HCT116 (cell line): ENCODE measurements at regions not wholly inside any gene's neighbourhood (a gene's known extent, or its start where the extent isn't known, plus 50 kb on each side); places are given as distances from the start of the nearest gene placed in this dataset.

ENCODE experiments used
- ATAC-seq: fragments of 200-7000 bp; cut with Tn5 transposase; 2 replicates; pipeline ENCODE4 v1.9.1; 2020; ENCODE audit warnings: mild to moderate bottlenecking, moderate library complexity
- BruUV-seq: library from RNA; stranded (reverse); fragments of 400-500 nt; replicated peaks from 2 replicates; lab custom pipeline; 2021; lab: Mats Ljungman, UMichigan
- CTCF ChIA-PET: fragments of 300-600 bp; sonication (Branson Sonifier 250); formaldehyde crosslinking; loops from one replicate; lab custom pipeline; 2021; ENCODE audit warnings: antibody characterized with exemption; lab: Charles Lee
- POLR2A ChIA-PET: fragments of 300-600, 350-600 bp; sonication (Branson Sonifier 250); formaldehyde crosslinking; loops from one replicate; lab custom pipeline; 2021; ENCODE audit warnings: antibody characterized with exemption; lab: Charles Lee
- RAD21 ChIA-PET, 2 experiments: fragments of 300-600 bp; sonication (Branson Sonifier 250); formaldehyde crosslinking; loops; one replicate each; lab custom pipeline; 2023; ENCODE audit warnings: low total read pairs in 2 of 2; ENCODE audit not compliant: uncharacterized antibody in 2 of 2, unreplicated experiment in 2 of 2, low non-redundant PET in 1 of 2; lab: Charles Lee
- DNase-seq: peaks from one replicate; pipeline ENCODE4 v3.0.0-alpha.2; 2010; ENCODE audit warnings: low read depth, low spot score
- H2AFZ ChIP-seq: fragments of 200-600 bp; shearing (Covaris generic), sonication (generic); 2 replicates; pipeline ENCODE4 v1.6.1; 2017; ENCODE audit warnings: low read depth, mixed run types, mixed read lengths, antibody characterized with exemption, low read length; ENCODE audit not compliant: poor library complexity, severe bottlenecking
- H3K27ac ChIP-seq: 2 replicates; pipeline ENCODE4 v1.5.1; 2012; ENCODE audit warnings: low read depth, low read length
- H3K27me3 ChIP-seq: fragments of 200-600 bp; sonication (generic); 2 replicates; pipeline ENCODE4 v1.6.1; 2016; ENCODE audit warnings: mixed run types, low read length, mixed read lengths; ENCODE audit not compliant: insufficient read depth
- H3K36me3 ChIP-seq, 2 experiments: fragments of 200-500 bp in 1 of 2; fragments of 200-600 bp in 1 of 2; sonication (Bioruptor generic) in 1 of 2; sonication (generic) in 1 of 2; 2 replicates each; pipeline versions ENCODE4 v1.5.1 to v1.6.1; 2014 to 2016; ENCODE audit warnings: low read length in 2 of 2, inconsistent platforms in 1 of 2, mixed read lengths in 1 of 2, mixed run types in 1 of 2; ENCODE audit not compliant: insufficient read depth in 2 of 2, control insufficient read depth in 1 of 2
- H3K4me1 ChIP-seq, 2 experiments: fragments of 200-600 bp in 1 of 2; sonication (generic) in 1 of 2; 2 replicates each; pipeline versions ENCODE4 v1.5.1 to v1.6.1; 2012 to 2017; ENCODE audit warnings: low read length in 2 of 2, inconsistent platforms in 1 of 2, mild to moderate bottlenecking in 1 of 2, mixed read lengths in 1 of 2, mixed run types in 1 of 2, moderate library complexity in 1 of 2; ENCODE audit not compliant: insufficient read depth in 2 of 2, control insufficient read depth in 1 of 2
- H3K4me2 ChIP-seq: fragments of 200-600 bp; sonication (generic); 2 replicates; pipeline ENCODE4 v1.6.1; 2017; ENCODE audit warnings: mixed run types, low read length, mixed read lengths
- H3K4me3 ChIP-seq, 2 experiments: fragments of 200-600 bp in 1 of 2; sonication (generic) in 1 of 2; replicated peaks in 1 of 2; 2 replicates each; pipeline ENCODE4 v1.5.1; 2011 to 2016; ENCODE audit warnings: low read length in 2 of 2, control low read depth in 1 of 2, low read depth in 1 of 2, mild to moderate bottlenecking in 1 of 2, mixed read lengths in 1 of 2, mixed run types in 1 of 2
- H3K79me2 ChIP-seq: fragments of 200-600 bp; sonication (generic); 2 replicates; pipeline ENCODE4 v1.6.1; 2017; ENCODE audit warnings: mild to moderate bottlenecking, mixed run types, low read length, moderate library complexity, mixed read lengths; ENCODE audit not compliant: insufficient read depth
- H3K9ac ChIP-seq: fragments of 200-600 bp; sonication (generic); 2 replicates; pipeline ENCODE4 v1.6.1; 2016; ENCODE audit warnings: low read length, mixed read lengths
- H3K9me2 ChIP-seq: fragments of 200-600 bp; sonication (generic), shearing (Covaris generic); 2 replicates; pipeline ENCODE4 v1.6.1; 2017; ENCODE audit warnings: mixed run types, mild to moderate bottlenecking, moderate library complexity; ENCODE audit not compliant: insufficient read depth
- H3K9me3 ChIP-seq, 2 experiments: fragments of 200-500 bp in 1 of 2; fragments of 200-600 bp in 1 of 2; sonication (Bioruptor generic) in 1 of 2; sonication (generic) in 1 of 2; 2 replicates each; pipeline ENCODE4 v1.6.1; 2014 to 2017; ENCODE audit warnings: low read length in 2 of 2, mixed read lengths in 2 of 2, inconsistent platforms in 1 of 2, low read depth in 1 of 2, mild to moderate bottlenecking in 1 of 2, mixed run types in 1 of 2, moderate library complexity in 1 of 2; ENCODE audit not compliant: control insufficient read depth in 1 of 2, insufficient read depth in 1 of 2
- H4K20me1 ChIP-seq: fragments of 200-600 bp; sonication (generic), shearing (Covaris generic); 2 replicates; pipeline ENCODE4 v1.6.1; 2017; ENCODE audit warnings: mixed run types, mild to moderate bottlenecking, moderate library complexity; ENCODE audit not compliant: insufficient read depth
- CBX3 ChIP-seq: IDR thresholded peaks from 2 replicates; pipeline ENCODE4 v1.6.1; 2012; ENCODE audit warnings: low read depth
- CEBPB ChIP-seq: IDR thresholded peaks from 2 replicates; pipeline ENCODE4 v1.6.1; 2012; ENCODE audit warnings: low read depth
- ELF1 ChIP-seq: IDR thresholded peaks from 2 replicates; pipeline ENCODE4 v1.6.1; 2012; ENCODE audit warnings: low read depth, borderline replicate concordance
- EZH2 ChIP-seq: fragments of 200-600 bp; sonication (generic); IDR thresholded peaks from 2 replicates; pipeline ENCODE4 v1.6.1; 2017; ENCODE audit warnings: antibody characterized with exemption, mixed run types
- EZH2phosphoT487 ChIP-seq: fragments of 200-600 bp; IDR thresholded peaks from 2 replicates; pipeline ENCODE4 v1.6.1; 2018; ENCODE audit warnings: antibody characterized with exemption, borderline replicate concordance
- POLR2A ChIP-seq: IDR thresholded peaks from 2 replicates; pipeline ENCODE4 v1.7.0; 2011; ENCODE audit warnings: borderline replicate concordance; ENCODE audit not compliant: insufficient read depth, insufficient read length; ENCODE audit errors: extremely low read depth
- POLR2AphosphoS5 ChIP-seq: IDR thresholded peaks from 2 replicates; pipeline ENCODE4 v1.6.1; 2011; ENCODE audit warnings: mild to moderate bottlenecking, low read depth, low read length, moderate library complexity
- RAD21 ChIP-seq: IDR thresholded peaks from 2 replicates; pipeline ENCODE4 v1.6.1; 2012; ENCODE audit warnings: low read depth, mild to moderate bottlenecking
- TCF7L2 ChIP-seq: IDR thresholded peaks from 2 replicates; pipeline ENCODE4 v1.7.0; 2011; ENCODE audit warnings: borderline replicate concordance, inconsistent platforms; ENCODE audit not compliant: insufficient read depth, insufficient read length; ENCODE audit errors: extremely low read depth
- ZNF274 ChIP-seq: fragments of 200-500 bp; sonication (Bioruptor generic); IDR thresholded peaks from 2 replicates; pipeline ENCODE4 v1.6.1; 2014; ENCODE audit warnings: mild to moderate bottlenecking, low read depth, low read length, inconsistent platforms
- intact Hi-C: fragments of 100-400 bp; cut with micrococcal nuclease; formaldehyde crosslinking; loops from 2 replicates; pipeline ENCODE4 v1.10.0; 2022
- TF ChIP-seq, protein P1 (sequence below): IDR thresholded peaks from 2 replicates; pipeline ENCODE4 v1.6.1; 2012; ENCODE audit warnings: low read depth
- TF ChIP-seq, protein P2 (sequence below), 3 experiments: fragments of 200-600 bp in 1 of 3; sonication (generic) in 1 of 3; IDR thresholded peaks in 2 of 3; conservative IDR thresholded peaks in 1 of 3; 2 replicates each; pipeline ENCODE4 v1.5.1; 2012 to 2017; ENCODE audit warnings: low read depth in 2 of 3, low read length in 2 of 3, antibody characterized with exemption in 1 of 3, borderline replicate concordance in 1 of 3, control low read depth in 1 of 3, mild to moderate bottlenecking in 1 of 3, mixed read lengths in 1 of 3, mixed run types in 1 of 3, moderate library complexity in 1 of 3; ENCODE audit not compliant: insufficient read depth in 1 of 3
- TF ChIP-seq, protein P3 (sequence below): IDR thresholded peaks from 2 replicates; pipeline ENCODE4 v1.6.1; 2012

DNA sequence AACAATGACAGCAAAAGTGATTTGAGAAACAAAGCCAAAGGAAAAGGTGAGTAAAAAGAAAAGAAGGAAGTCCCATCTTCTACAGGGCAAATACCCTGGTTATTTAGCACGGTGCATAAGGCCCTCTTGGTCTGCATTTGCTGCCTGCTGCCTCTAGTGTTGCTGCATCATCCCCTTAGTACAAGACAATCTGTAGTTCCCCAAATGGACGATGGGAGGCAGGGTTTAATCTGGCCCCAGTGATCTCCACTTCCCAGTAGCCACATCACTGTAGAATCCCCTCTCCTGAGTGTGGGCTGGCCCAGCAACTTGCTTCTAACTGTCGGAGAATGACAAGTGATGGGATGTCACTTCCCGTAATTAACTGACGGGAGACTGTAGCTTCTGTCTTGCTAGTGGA, 85.1 kb downstream of the CTAGE1 start:
- POLR2A ChIA-PET, result no interaction called here

DNA sequence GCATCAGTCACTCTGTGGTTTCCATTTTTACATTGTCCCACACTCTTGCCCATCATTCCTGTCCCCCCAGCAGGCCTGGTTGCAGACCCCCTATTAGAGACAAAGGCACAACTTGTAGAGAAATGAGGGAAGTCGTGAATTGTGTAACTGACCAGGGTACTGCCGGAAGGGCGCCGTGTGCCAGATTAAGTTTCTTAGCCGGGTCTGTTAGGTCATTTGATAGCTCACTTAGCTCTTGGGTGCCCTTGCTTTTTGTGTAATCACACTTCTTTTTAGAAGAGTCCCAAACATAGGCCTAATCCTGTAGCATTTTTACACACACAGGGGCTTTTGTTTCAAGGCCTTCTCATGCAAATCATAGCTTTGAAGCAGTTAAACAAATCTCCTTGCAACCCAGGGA, 87.2 kb downstream of the CTAGE1 start:
- Histone ChIP-seq H3K79me2 (no peaks in the 10 kb centered on the region), H3K27me3 (no peaks in the 10 kb centered on the region), H3K4me2 (no peak overlapping the region), H3K9ac (no peak overlapping the region), H3K27ac (no peak overlapping the region), H4K20me1 (no peaks in the 10 kb centered on the region), H3K4me1 (no peaks in the 10 kb centered on the region), H3K9me2 (no peaks in the 10 kb centered on the region), H3K36me3 (no peaks in the 10 kb centered on the region), H3K9me3 (no peaks in the 10 kb centered on the region), H2AFZ (no peak overlapping the region), H3K4me3 (no peak overlapping the region)
- no peak for ATAC-seq
- intact Hi-C loops, result no loop called here
- RAD21 ChIA-PET, result no interaction called here
- no peak for DNase-seq
- no TSS peak for BruUV-seq
- CTCF ChIA-PET, result no interaction called here
- POLR2A ChIA-PET, result no interaction called here
- TF ChIP-seq EZH2phosphoT487 (no peak), POLR2A (no peak), CEBPB (no peak)
- TF ChIP-seq, protein P1, sequence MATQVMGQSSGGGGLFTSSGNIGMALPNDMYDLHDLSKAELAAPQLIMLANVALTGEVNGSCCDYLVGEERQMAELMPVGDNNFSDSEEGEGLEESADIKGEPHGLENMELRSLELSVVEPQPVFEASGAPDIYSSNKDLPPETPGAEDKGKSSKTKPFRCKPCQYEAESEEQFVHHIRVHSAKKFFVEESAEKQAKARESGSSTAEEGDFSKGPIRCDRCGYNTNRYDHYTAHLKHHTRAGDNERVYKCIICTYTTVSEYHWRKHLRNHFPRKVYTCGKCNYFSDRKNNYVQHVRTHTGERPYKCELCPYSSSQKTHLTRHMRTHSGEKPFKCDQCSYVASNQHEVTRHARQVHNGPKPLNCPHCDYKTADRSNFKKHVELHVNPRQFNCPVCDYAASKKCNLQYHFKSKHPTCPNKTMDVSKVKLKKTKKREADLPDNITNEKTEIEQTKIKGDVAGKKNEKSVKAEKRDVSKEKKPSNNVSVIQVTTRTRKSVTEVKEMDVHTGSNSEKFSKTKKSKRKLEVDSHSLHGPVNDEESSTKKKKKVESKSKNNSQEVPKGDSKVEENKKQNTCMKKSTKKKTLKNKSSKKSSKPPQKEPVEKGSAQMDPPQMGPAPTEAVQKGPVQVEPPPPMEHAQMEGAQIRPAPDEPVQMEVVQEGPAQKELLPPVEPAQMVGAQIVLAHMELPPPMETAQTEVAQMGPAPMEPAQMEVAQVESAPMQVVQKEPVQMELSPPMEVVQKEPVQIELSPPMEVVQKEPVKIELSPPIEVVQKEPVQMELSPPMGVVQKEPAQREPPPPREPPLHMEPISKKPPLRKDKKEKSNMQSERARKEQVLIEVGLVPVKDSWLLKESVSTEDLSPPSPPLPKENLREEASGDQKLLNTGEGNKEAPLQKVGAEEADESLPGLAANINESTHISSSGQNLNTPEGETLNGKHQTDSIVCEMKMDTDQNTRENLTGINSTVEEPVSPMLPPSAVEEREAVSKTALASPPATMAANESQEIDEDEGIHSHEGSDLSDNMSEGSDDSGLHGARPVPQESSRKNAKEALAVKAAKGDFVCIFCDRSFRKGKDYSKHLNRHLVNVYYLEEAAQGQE, result no peak
- TF ChIP-seq, protein P2, sequence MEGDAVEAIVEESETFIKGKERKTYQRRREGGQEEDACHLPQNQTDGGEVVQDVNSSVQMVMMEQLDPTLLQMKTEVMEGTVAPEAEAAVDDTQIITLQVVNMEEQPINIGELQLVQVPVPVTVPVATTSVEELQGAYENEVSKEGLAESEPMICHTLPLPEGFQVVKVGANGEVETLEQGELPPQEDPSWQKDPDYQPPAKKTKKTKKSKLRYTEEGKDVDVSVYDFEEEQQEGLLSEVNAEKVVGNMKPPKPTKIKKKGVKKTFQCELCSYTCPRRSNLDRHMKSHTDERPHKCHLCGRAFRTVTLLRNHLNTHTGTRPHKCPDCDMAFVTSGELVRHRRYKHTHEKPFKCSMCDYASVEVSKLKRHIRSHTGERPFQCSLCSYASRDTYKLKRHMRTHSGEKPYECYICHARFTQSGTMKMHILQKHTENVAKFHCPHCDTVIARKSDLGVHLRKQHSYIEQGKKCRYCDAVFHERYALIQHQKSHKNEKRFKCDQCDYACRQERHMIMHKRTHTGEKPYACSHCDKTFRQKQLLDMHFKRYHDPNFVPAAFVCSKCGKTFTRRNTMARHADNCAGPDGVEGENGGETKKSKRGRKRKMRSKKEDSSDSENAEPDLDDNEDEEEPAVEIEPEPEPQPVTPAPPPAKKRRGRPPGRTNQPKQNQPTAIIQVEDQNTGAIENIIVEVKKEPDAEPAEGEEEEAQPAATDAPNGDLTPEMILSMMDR (IDR thresholded peaks at IDR 0.05 in 2 of 3, conservative IDR thresholded peaks at IDR 0.05 in 1 of 3; ENCODE audit: borderline replicate concordance in 1 of 3, insufficient read depth in 1 of 3, low read depth in 2 of 3, low read length in 2 of 3), result no peak

More for the DNA sequence above, 85.1 kb downstream of the CTAGE1 start:
- TF ChIP-seq, protein P3, sequence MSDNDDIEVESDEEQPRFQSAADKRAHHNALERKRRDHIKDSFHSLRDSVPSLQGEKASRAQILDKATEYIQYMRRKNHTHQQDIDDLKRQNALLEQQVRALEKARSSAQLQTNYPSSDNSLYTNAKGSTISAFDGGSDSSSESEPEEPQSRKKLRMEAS, result no peak
- TF ChIP-seq RAD21 (peak; percentile 35; the same call in 1 of the 2 replicates), EZH2 (no peak), ELF1 (no peak), POLR2AphosphoS5 (no peak), ZNF274 (no peak), CBX3 (no peak), TCF7L2 (no peak)
- TF ChIP-seq, protein P2 (IDR thresholded peaks at IDR 0.05 in 2 of 3, conservative IDR thresholded peaks at IDR 0.05 in 1 of 3; ENCODE audit: borderline replicate concordance in 1 of 3, insufficient read depth in 1 of 3, low read depth in 2 of 3, low read length in 2 of 3), result peak; percentile 26 to 50 (median 42); a peak in 5 of 6 replicates
- Histone ChIP-seq H3K9me2 (no peaks in the 10 kb centered on the region), H3K36me3 (no peaks in the 10 kb centered on the region), H3K9ac (no peak overlapping the region), H3K4me1 (no peaks in the 10 kb centered on the region), H3K9me3 (no peaks in the 10 kb centered on the region), H3K4me3 (no peak overlapping the region), H3K27ac (no peak overlapping the region), H3K4me2 (no peak overlapping the region), H3K27me3 (no peaks in the 10 kb centered on the region), H3K79me2 (no peaks in the 10 kb centered on the region), H2AFZ (no peak overlapping the region), H4K20me1 (no peaks in the 10 kb centered on the region)
- BruUV-seq, result no TSS peak
- ChIA-PET RAD21 (no interaction called here), CTCF (interaction anchor here (1.4 kb wide), 1 partner anchor 46 kb away, joined by 4 read pairs; no protein-coding TSS in a partner anchor)
- intact Hi-C loops, result no loop called here
- DNase-seq (no peak), ATAC-seq (peak; percentile 88)
